Superior temporal gyrus (tissue), 1 donor: ENCODE measurements at regions not wholly inside any gene's neighbourhood (a gene's known extent, or its start where the extent isn't known, plus 50 kb on each side); places are given as distances from the start of the nearest gene placed in this dataset.

Experiments used
- DNase-seq: peaks from one replicate; pipeline ENCODE4 v3.0.0-alpha.2; 2016; ENCODE audit errors: extremely low spot score

- DNase-seq = no peak
These were observed 1352.0 kb upstream of the B3GALT2 start for GRCh38 chr1:194538453-194538852.

GRCh38 chr1:194537521-194537920 is 1351.1 kb upstream of the B3GALT2 start:
- no peak for DNase-seq

- no peak for DNase-seq
These were observed 1349.0 kb upstream of the B3GALT2 start for GRCh38 chr1:194535369-194535768.

GRCh38 chr1:194534784-194535183 is 1348.4 kb upstream of the B3GALT2 start:
- DNase-seq = no peak

- DNase-seq = no peak
These were observed 1347.2 kb upstream of the B3GALT2 start for GRCh38 chr1:194533641-194534040.

GRCh38 chr1:194517567-194517966 is 1331.2 kb upstream of the B3GALT2 start:
- DNase-seq = no peak

GRCh38 chr1:194515916-194516315 is 1329.5 kb upstream of the B3GALT2 start:
- DNase-seq = no peak

GRCh38 chr1:194512957-194513356 is 1326.5 kb upstream of the B3GALT2 start:
- DNase-seq = no peak

GRCh38 chr1:194512345-194512744 is 1325.9 kb upstream of the B3GALT2 start:
- no peak for DNase-seq

GRCh38 chr1:194503209-194503608 is 1316.8 kb upstream of the B3GALT2 start:
- DNase-seq = no peak

- DNase-seq = no peak
These were observed 1309.0 kb upstream of the B3GALT2 start for GRCh38 chr1:194495434-194495833.

- DNase-seq = no peak
These were observed 1300.8 kb upstream of the B3GALT2 start for GRCh38 chr1:194487172-194487571.

GRCh38 chr1:194485432-194485831 is 1299.0 kb upstream of the B3GALT2 start:
- DNase-seq = no peak

- DNase-seq = no peak
These were observed 1292.3 kb upstream of the B3GALT2 start for GRCh38 chr1:194478731-194479130.

GRCh38 chr1:194477908-194478307 is 1291.5 kb upstream of the B3GALT2 start:
- no peak for DNase-seq

- no peak for DNase-seq
These were observed 1290.5 kb upstream of the B3GALT2 start for GRCh38 chr1:194476872-194477271.

GRCh38 chr1:194476351-194476750 is 1289.9 kb upstream of the B3GALT2 start:
- no peak for DNase-seq

GRCh38 chr1:194474701-194475100 is 1288.3 kb upstream of the B3GALT2 start:
- no peak for DNase-seq

- DNase-seq = no peak
These were observed 1287.4 kb upstream of the B3GALT2 start for GRCh38 chr1:194473766-194474165.

- DNase-seq = no peak
These were observed 1282.9 kb upstream of the B3GALT2 start for GRCh38 chr1:194469282-194469681.

GRCh38 chr1:194466706-194467105 is 1280.3 kb upstream of the B3GALT2 start:
- DNase-seq = peak; percentile 62

- DNase-seq = no peak
These were observed 1261.2 kb upstream of the B3GALT2 start for GRCh38 chr1:194447636-194448035.

GRCh38 chr1:194445244-194445643 is 1258.8 kb upstream of the B3GALT2 start:
- DNase-seq = no peak

- DNase-seq = peak; percentile 82
These were observed 1256.6 kb upstream of the B3GALT2 start for GRCh38 chr1:194442901-194443575.
